ENCODE measurements at regions not wholly inside any gene's neighbourhood (a gene's known extent, or its start where the extent isn't known, plus 50 kb on each side); places are given as distances from the start of the nearest gene placed in this dataset.
"Not testable (repeated sequence)": the region's sequence is repeated elsewhere in the genome, so short reads cannot be mapped to it uniquely, and the experiment has no call there.

DNA sequence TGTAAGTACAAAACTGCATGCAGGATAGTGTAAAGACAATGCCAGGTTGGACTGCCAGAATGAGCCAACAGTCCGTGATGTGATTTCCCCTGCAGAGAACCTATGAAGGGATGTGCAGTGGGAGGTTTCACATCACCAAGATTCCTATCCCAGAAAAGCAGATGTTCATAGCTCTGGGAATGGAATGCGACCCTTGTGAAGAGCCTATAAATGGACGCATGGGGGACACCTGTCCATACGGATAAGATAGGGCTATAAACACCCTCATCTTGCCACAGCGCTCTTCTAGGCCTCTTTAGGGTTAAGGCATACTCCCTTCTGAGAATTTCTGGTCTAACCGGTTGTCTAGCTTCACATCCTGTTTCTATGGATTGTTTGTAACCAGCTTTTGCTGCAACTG lies 1261.8 kb downstream of the RAPGEF2 start:
- TF ChIP-seq, protein P1, sequence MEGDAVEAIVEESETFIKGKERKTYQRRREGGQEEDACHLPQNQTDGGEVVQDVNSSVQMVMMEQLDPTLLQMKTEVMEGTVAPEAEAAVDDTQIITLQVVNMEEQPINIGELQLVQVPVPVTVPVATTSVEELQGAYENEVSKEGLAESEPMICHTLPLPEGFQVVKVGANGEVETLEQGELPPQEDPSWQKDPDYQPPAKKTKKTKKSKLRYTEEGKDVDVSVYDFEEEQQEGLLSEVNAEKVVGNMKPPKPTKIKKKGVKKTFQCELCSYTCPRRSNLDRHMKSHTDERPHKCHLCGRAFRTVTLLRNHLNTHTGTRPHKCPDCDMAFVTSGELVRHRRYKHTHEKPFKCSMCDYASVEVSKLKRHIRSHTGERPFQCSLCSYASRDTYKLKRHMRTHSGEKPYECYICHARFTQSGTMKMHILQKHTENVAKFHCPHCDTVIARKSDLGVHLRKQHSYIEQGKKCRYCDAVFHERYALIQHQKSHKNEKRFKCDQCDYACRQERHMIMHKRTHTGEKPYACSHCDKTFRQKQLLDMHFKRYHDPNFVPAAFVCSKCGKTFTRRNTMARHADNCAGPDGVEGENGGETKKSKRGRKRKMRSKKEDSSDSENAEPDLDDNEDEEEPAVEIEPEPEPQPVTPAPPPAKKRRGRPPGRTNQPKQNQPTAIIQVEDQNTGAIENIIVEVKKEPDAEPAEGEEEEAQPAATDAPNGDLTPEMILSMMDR (IDR thresholded peaks at IDR 0.05; ENCODE audit: insufficient read depth, low read depth, low read length): not testable (repeated sequence)
- TF ChIP-seq EZH2 (IDR thresholded peaks at IDR 0.05; ENCODE audit: insufficient read depth, low read length): not testable (repeated sequence)
